ENCODE measurements at regions not wholly inside any gene's neighbourhood (a gene's known extent, or its start where the extent isn't known, plus 50 kb on each side); places are given as distances from the start of the nearest gene placed in this dataset.

DNA sequence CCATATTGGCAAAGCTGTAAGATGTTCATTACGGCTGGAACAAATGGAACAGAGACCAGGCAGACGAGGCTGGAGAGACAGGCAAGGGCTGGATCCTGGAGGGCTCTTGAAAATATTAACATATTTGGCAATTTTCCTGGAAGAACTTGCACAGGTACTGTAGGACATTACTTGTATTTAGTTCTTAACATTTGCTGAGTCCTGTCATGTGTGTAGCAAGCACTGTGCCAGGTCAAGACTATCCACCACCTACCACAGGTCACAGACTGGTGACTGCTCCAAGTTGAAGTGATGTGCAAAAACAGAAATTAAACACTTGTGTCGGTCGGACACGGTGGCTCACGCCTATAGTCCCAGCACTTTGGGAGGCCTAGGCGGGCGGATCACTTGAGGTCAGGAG, 58.7 kb upstream of the TNRC6B start:
- TF ChIP-seq, protein P1, sequence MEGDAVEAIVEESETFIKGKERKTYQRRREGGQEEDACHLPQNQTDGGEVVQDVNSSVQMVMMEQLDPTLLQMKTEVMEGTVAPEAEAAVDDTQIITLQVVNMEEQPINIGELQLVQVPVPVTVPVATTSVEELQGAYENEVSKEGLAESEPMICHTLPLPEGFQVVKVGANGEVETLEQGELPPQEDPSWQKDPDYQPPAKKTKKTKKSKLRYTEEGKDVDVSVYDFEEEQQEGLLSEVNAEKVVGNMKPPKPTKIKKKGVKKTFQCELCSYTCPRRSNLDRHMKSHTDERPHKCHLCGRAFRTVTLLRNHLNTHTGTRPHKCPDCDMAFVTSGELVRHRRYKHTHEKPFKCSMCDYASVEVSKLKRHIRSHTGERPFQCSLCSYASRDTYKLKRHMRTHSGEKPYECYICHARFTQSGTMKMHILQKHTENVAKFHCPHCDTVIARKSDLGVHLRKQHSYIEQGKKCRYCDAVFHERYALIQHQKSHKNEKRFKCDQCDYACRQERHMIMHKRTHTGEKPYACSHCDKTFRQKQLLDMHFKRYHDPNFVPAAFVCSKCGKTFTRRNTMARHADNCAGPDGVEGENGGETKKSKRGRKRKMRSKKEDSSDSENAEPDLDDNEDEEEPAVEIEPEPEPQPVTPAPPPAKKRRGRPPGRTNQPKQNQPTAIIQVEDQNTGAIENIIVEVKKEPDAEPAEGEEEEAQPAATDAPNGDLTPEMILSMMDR (IDR thresholded peaks at IDR 0.05 in 2 of 3, conservative IDR thresholded peaks at IDR 0.05 in 1 of 3; ENCODE audit: borderline replicate concordance in 1 of 3, insufficient read depth in 1 of 3, low read depth in 2 of 3, low read length in 2 of 3): no peak
- TF ChIP-seq SRF (IDR thresholded peaks at IDR 0.05; ENCODE audit: low read depth): no peak
- no peak for TF ChIP-seq EZH2phosphoT487 (IDR thresholded peaks at IDR 0.05; ENCODE audit: borderline replicate concordance)
- TF ChIP-seq POLR2AphosphoS5 (IDR thresholded peaks at IDR 0.05; ENCODE audit: low read depth, low read length): no peak
- TF ChIP-seq POLR2A (IDR thresholded peaks at IDR 0.05; ENCODE audit: borderline replicate concordance, extremely low read depth, insufficient read depth, insufficient read length): no peak
- TF ChIP-seq MAX (IDR thresholded peaks at IDR 0.05): no peak
- TF ChIP-seq EZH2 (IDR thresholded peaks at IDR 0.05): no peak
- no peak for TF ChIP-seq JUND (IDR thresholded peaks at IDR 0.05)
- TF ChIP-seq RAD21 (IDR thresholded peaks at IDR 0.05; ENCODE audit: low read depth): no peak
- TF ChIP-seq, protein P2, sequence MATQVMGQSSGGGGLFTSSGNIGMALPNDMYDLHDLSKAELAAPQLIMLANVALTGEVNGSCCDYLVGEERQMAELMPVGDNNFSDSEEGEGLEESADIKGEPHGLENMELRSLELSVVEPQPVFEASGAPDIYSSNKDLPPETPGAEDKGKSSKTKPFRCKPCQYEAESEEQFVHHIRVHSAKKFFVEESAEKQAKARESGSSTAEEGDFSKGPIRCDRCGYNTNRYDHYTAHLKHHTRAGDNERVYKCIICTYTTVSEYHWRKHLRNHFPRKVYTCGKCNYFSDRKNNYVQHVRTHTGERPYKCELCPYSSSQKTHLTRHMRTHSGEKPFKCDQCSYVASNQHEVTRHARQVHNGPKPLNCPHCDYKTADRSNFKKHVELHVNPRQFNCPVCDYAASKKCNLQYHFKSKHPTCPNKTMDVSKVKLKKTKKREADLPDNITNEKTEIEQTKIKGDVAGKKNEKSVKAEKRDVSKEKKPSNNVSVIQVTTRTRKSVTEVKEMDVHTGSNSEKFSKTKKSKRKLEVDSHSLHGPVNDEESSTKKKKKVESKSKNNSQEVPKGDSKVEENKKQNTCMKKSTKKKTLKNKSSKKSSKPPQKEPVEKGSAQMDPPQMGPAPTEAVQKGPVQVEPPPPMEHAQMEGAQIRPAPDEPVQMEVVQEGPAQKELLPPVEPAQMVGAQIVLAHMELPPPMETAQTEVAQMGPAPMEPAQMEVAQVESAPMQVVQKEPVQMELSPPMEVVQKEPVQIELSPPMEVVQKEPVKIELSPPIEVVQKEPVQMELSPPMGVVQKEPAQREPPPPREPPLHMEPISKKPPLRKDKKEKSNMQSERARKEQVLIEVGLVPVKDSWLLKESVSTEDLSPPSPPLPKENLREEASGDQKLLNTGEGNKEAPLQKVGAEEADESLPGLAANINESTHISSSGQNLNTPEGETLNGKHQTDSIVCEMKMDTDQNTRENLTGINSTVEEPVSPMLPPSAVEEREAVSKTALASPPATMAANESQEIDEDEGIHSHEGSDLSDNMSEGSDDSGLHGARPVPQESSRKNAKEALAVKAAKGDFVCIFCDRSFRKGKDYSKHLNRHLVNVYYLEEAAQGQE (IDR thresholded peaks at IDR 0.05; ENCODE audit: low read depth): no peak
